Prostate gland (tissue), 2 donors: ENCODE measurements at regions not wholly inside any gene's neighbourhood (a gene's known extent, or its start where the extent isn't known, plus 50 kb on each side); places are given as distances from the start of the nearest gene placed in this dataset.

ENCODE experiments used
- POLR2A ChIP-seq: fragments of 450-650 bp; IDR thresholded peaks from one replicate; pipeline ENCODE4 v1.6.1; 2016; ENCODE audit warnings: antibody characterized with exemption, mild to moderate bottlenecking
- POLR2AphosphoS5 ChIP-seq: sonication (generic); formaldehyde crosslinking; IDR thresholded peaks from one replicate; pipeline ENCODE4 v1.6.1; 2017; ENCODE audit warnings: antibody characterized with exemption
- TF ChIP-seq, protein P1 (sequence below), 4 experiments: fragments of 200-600 bp in 2 of 4; fragments of 450-650 bp in 2 of 4; sonication (generic) in 2 of 4; IDR thresholded peaks; 1 replicate in 3 of 4; 2 replicates in 1 of 4; pipeline ENCODE4 v1.5.1; 2016 to 2019; ENCODE audit warnings: antibody characterized with exemption in 4 of 4, mild to moderate bottlenecking in 2 of 4, moderate library complexity in 2 of 4

DNA sequence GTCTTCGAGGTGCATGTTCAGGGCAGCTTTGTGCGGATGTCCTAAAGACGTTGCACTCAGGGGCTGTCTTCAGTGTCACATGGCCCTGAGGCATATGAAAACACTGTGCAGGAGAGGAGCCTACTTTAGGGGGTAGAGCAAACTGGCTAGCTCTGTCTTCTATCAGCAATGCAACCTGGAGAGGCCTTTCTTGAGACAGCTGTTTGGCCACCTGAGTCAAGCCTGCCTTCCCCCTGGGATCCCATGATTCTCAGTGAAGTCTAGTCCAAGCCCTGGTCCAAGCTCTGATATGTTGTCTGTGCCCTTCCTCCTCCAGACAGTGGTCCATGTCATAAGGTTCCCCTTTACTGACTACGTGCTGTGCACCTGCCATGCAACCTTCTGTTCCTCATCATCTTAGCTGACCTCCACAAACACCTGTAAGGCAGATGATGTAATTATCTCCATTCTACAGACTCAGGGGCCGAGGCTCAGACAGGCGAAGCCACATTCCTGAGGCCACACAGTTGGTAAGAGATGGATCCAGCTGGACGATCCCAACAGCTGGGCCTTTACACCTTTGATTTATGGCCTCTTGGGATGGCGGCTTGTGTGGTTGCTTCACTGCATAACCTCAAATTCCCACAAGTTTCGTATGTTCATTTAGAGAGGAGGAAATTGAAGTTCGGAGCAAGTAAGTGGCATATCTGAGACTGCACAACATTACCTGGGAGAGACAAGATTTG is 109.9 kb downstream of the COPS8 start:
- TF ChIP-seq, protein P1, sequence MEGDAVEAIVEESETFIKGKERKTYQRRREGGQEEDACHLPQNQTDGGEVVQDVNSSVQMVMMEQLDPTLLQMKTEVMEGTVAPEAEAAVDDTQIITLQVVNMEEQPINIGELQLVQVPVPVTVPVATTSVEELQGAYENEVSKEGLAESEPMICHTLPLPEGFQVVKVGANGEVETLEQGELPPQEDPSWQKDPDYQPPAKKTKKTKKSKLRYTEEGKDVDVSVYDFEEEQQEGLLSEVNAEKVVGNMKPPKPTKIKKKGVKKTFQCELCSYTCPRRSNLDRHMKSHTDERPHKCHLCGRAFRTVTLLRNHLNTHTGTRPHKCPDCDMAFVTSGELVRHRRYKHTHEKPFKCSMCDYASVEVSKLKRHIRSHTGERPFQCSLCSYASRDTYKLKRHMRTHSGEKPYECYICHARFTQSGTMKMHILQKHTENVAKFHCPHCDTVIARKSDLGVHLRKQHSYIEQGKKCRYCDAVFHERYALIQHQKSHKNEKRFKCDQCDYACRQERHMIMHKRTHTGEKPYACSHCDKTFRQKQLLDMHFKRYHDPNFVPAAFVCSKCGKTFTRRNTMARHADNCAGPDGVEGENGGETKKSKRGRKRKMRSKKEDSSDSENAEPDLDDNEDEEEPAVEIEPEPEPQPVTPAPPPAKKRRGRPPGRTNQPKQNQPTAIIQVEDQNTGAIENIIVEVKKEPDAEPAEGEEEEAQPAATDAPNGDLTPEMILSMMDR (IDR thresholded peaks at IDR 0.05): no peak
- no peak for TF ChIP-seq POLR2A
- no peak for TF ChIP-seq POLR2AphosphoS5
